Neutrophil (primary cell): ENCODE measurements at regions not wholly inside any gene's neighbourhood (a gene's known extent, or its start where the extent isn't known, plus 50 kb on each side); places are given as distances from the start of the nearest gene placed in this dataset.

ENCODE experiments used
- H3K27ac ChIP-seq: fragments of 200-600 bp; sonication (generic); 2 replicates; pipeline ENCODE4 v1.5.1; 2016; ENCODE audit warnings: mild to moderate bottlenecking, moderate library complexity
- H3K27me3 ChIP-seq: fragments of 200-600 bp; sonication (generic); 2 replicates; pipeline ENCODE4 v1.6.0; 2016; ENCODE audit warnings: mild to moderate bottlenecking
- H3K36me3 ChIP-seq: fragments of 200-600 bp; sonication (generic); 2 replicates; pipeline ENCODE4 v1.5.1; 2017
- H3K4me1 ChIP-seq, 2 experiments: fragments of 200-600 bp in 1 of 2; sonication (generic) in 1 of 2; 1 replicate in 1 of 2; 2 replicates in 1 of 2; pipeline versions ENCODE4 v1.5.1 to v1.6.1; 2013 to 2016; ENCODE audit warnings: low read depth in 1 of 2, low read length in 1 of 2, mild to moderate bottlenecking in 1 of 2, moderate library complexity in 1 of 2; ENCODE audit not compliant: control insufficient read depth in 1 of 2, insufficient read depth in 1 of 2
- H3K4me3 ChIP-seq, 2 experiments: fragments of 200-600 bp in 1 of 2; sonication (generic) in 1 of 2; 1 replicate in 1 of 2; 2 replicates in 1 of 2; pipeline ENCODE4 v1.5.1; 2013 to 2016; ENCODE audit warnings: low read depth in 1 of 2, low read length in 1 of 2, mild to moderate bottlenecking in 1 of 2, moderate library complexity in 1 of 2
- H3K9me3 ChIP-seq: fragments of 200-600 bp; sonication (generic); 2 replicates; pipeline ENCODE4 v1.5.1; 2016
- TF ChIP-seq, protein P1 (sequence below): fragments of 200-600 bp; sonication (generic); IDR thresholded peaks from 2 replicates; pipeline ENCODE4 v1.5.1; 2016; ENCODE audit warnings: antibody characterized with exemption

DNA sequence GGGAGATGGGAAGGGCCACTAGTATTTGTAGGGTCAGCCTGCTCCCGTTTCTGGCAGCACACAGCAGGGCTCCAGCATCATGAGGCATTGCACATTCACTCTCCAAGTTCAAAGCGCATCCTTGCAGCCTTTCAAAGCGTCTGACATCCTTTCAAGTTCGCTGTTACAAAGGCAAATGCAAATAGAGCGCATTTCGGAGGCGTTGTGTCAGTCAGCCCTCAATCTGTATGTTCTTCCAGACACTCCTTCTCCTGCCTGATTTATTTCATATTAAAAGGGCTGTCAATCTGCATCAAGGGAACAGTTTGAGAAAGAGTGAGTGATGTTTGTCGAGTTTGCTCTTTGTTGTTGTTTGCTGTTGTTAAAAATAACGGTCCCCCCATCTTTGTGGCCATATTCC is 188.5 kb downstream of the SNX10 start:
- TF ChIP-seq, protein P1, sequence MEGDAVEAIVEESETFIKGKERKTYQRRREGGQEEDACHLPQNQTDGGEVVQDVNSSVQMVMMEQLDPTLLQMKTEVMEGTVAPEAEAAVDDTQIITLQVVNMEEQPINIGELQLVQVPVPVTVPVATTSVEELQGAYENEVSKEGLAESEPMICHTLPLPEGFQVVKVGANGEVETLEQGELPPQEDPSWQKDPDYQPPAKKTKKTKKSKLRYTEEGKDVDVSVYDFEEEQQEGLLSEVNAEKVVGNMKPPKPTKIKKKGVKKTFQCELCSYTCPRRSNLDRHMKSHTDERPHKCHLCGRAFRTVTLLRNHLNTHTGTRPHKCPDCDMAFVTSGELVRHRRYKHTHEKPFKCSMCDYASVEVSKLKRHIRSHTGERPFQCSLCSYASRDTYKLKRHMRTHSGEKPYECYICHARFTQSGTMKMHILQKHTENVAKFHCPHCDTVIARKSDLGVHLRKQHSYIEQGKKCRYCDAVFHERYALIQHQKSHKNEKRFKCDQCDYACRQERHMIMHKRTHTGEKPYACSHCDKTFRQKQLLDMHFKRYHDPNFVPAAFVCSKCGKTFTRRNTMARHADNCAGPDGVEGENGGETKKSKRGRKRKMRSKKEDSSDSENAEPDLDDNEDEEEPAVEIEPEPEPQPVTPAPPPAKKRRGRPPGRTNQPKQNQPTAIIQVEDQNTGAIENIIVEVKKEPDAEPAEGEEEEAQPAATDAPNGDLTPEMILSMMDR = no peak
- Histone ChIP-seq H3K4me3 (no peak overlapping the region), H3K36me3 (no peaks in the 10 kb centered on the region), H3K9me3 (no peaks in the 10 kb centered on the region), H3K4me1 (no peaks in the 10 kb centered on the region), H3K27ac (no peak overlapping the region), H3K27me3 (peaks cover 25% of the 10 kb centered on the region)

DNA sequence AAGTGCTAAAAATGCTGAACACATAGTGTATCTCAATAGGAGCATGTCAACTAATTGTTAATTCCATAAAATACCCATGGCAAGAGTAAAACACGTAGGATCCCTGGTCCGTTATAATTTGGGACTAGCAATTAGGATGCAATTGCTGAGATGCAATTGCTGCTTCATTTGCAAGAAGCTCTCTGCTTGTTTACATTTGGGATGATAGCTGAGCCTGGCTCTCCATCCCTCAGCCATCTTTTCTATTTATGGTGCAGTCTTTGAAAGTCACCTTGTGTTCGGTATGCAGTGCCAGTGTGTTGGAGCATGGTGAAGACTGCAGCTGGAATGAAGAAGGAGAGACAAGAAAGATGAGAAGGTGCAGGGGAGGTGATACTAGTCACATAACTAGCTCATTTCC is 191.3 kb downstream of the SNX10 start:
- Histone ChIP-seq H3K36me3 (no peaks in the 10 kb centered on the region), H3K27me3 (peaks cover under 1% of the 10 kb centered on the region), H3K27ac (no peak overlapping the region), H3K9me3 (no peaks in the 10 kb centered on the region), H3K4me3 (no peak overlapping the region), H3K4me1 (no peaks in the 10 kb centered on the region)
- TF ChIP-seq, protein P1 = no peak

DNA sequence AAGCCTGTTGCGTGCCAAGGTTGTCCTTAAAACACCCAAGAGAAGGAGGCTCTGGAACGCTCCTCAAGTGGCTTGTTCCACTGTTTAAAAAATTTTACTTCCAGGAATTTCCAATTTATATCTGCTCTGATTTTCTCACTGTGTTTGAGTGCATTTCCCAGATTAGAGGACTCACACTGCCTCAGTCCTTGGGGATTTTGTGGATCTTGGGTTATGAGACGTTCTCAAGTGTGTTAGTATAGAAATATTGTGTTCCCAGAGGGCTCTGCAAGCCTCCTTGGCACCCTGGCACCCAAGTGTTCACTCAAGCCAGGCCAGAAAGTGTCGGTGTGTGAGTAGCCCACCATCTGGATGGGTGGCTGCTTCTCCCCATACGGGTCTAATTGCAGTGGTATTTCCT is 192.2 kb downstream of the SNX10 start:
- no peaks in the 10 kb centered on the region for H3K9me3 ChIP-seq

DNA sequence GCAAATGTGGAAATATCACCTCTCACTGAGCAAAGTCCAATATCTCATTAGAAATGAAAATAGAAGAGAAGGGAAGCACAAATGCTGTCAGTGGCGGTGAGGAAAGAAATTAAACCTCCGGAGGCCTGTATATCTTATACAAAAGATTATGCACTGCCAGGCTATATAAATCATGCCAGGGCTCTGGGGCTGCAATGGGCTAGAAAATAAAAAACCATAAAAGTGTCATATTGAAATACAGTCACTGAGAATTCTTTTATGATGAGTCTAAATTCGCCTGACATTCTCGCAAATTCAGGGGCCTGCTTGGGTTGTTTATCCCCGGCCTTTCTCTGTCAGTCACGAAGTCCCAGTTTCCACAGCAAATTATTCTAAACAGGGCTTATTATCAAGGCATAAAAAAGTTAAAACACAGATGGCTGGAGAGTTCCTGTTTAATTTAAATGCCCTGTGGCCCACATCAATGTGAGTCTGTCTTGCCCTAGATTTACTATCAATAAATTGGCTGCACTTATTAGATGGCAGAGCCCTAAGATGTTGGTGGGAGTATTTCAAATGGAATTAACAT is 193.8 kb downstream of the SNX10 start:
- H3K4me3 ChIP-seq = no peak overlapping the region
- no peaks in the 10 kb centered on the region for H3K4me1 ChIP-seq
- TF ChIP-seq, protein P1 = no peak

More for the DNA sequence above, 192.2 kb downstream of the SNX10 start:
- no peaks in the 10 kb centered on the region for H3K4me1 ChIP-seq
- no peaks in the 10 kb centered on the region for H3K36me3 ChIP-seq
- H3K27ac ChIP-seq = no peak overlapping the region
- no peak overlapping the region for H3K4me3 ChIP-seq
- peaks cover 6% of the 10 kb centered on the region for H3K27me3 ChIP-seq
- TF ChIP-seq, protein P1 = no peak

DNA sequence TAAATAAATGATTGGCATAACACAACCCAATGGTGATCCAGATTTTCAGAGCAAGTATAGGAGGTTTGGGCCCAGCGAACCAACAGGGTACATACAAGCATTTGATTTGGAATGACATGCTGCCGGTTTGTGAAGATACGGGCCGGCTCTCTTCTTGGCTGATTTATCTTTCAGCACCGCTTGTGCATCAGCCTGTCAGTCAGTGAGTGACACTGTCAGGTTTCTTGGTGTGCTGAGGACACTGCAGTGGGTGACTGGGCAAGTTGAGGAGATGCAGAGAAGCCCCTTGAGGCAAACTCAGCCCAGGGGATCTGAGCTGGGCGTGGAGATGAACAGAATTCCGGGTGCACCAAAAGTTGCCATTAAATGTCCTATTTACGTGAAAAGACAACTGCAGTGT is 194.5 kb downstream of the SNX10 start:
- Histone ChIP-seq H3K36me3 (no peaks in the 10 kb centered on the region), H3K27ac (no peak overlapping the region), H3K4me3 (no peak overlapping the region), H3K9me3 (no peaks in the 10 kb centered on the region), H3K4me1 (no peaks in the 10 kb centered on the region), H3K27me3 (peaks cover 10% of the 10 kb centered on the region)
- TF ChIP-seq, protein P1 = no peak

More for the DNA sequence above, 193.8 kb downstream of the SNX10 start:
- Histone ChIP-seq H3K36me3 (no peaks in the 10 kb centered on the region), H3K27ac (no peak overlapping the region), H3K9me3 (no peaks in the 10 kb centered on the region), H3K27me3 (peaks cover 10% of the 10 kb centered on the region)
